Stimulated activated CD8-positive, alpha-beta memory T cell treated with anti-CD3 and anti-CD28 coated beads, Interleukin-7, amount 100 ng/mL, for 24 hours (primary cell): ENCODE measurements at regions not wholly inside any gene's neighbourhood (a gene's known extent, or its start where the extent isn't known, plus 50 kb on each side); places are given as distances from the start of the nearest gene placed in this dataset.
A peak's percentile ranks its signal among the peaks of the same experiment; 100 is the strongest.

Experiments
- DNase-seq: peaks from one replicate; pipeline ENCODE4 v3.0.0-alpha.2; 2020; ENCODE audit warnings: low read depth

DNA sequence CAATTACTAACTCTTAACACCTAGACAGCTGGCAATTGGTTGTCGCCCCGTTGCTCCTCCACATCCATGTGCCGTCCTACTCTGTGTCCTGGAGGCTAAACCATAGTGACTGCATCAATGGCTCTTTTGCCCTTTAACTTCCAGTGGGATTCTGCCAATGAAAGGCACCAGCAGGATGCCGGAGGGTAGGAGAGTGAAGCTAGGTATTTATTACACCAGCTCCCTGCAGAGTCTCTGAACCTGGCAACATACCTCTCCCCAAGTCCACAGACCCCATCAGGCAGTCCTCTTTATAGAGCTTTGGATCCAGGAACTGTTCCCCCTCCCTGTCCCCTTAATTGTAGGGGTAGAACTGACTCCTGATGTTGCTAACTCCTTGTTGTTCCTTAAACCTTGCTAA lies 426.8 kb downstream of the HNRNPD start:
- no peak for DNase-seq

DNA sequence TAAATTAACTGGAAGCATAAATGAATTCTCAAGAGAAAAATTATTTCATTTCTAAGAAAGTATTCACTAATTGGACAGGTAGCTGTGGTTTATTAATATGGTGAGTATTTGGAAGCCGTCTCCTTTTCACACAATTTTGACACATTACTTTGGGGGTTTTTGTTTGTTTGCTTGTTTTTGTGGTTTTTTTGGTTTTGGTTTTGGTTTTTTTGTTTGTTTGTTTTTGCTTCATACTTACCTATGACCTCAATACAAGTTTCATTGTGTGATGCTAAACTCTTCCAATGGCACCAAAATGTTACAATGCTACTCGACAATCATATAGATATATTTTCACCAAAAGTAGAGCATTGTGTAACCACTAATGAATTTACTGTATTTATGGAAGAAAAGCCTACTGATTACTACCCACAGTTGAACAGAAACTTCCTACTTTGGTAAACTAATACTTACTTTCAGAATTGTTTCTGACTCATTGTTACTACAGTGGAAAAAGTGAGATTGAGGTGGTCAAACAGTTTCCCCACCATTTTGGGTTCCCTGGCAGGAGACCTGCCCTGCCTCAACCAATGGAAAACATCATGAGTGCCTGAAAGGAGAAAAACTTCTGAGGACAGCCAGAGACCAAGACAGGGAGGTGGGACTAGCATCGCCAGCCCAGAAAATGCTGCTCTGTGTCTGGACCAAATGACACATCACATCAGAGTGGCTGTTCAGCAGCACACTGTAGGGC lies 443.1 kb downstream of the HNRNPD start:
- DNase-seq, result no peak

DNA sequence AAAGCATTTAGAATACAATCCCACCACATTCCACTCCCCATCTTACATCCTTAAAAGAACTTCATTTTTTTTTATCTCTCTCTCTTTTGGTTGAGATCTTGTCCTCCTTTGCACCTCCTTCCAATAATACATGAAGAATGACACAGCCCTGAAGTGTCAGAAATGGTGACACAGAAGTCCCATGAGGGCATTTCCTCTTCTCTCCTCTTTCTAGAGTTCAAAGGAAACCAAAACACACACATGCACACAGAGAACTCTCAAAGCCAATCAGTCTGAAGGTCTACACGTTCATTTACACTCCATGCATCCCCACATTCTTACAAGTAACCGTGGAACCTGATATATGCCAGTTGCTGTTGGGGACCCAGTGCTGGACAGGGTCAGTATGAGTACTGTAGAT lies 450.7 kb downstream of the HNRNPD start:
- DNase-seq, result no peak

DNA sequence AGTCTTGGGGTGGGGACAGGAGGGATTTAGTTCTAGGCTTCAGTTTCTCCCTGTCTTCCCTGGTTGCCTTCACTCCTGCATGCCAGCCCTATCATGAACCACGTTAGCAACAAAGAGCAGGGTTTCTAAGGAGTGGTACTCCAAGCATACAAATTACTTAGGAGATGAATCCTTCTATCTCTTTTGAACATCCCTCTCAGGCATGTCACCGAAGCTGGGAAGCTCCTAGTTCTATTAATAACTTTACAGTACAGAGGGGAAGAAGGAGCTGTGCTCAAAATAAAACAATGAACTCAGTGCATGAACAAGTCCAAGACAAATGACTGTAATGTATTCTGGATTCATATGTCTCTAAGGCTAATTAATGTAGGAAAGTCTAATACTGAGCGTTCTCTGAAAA lies 450.6 kb upstream of the RASGEF1B start:
- DNase-seq, result no peak

DNA sequence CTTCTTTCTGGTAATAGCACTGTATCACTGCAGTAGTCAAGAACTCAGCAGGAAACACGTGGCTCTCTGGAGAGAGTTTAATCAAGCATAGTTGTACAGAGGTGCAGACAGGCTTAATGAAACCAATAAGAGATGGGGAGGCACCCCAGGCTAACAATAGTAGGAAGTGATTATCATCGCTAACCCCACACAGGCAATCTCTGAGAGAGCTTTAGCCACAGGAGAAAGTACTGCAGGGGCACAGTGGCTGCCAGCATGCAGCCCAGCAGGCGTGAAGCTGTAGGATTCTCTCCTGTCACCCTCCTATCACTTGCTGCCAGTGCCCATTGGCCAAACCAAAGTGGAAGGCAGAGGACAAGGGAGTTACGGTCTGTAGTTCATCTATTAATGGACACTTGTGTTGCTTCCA lies 450.0 kb upstream of the RASGEF1B start:
- no peak for DNase-seq

DNA sequence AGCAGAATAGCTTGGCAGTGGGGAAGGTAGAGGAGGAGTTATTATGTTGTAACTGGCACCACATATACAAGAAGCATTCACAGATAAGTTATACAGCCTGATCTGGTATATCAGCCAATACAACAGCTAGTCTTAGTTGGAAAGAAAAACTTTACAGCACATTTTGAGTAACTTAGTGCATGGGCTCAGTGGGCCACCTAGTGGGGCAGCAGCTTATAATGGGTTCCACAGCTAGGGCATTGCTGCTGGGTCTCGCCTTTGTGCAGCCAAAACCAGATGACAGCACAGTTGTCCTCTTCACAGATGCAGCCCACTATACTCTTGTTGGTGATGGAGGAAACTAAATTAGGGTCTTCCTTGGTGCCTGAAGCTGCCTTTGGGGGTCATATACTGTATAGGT lies 448.1 kb upstream of the RASGEF1B start:
- DNase-seq, result no peak

DNA sequence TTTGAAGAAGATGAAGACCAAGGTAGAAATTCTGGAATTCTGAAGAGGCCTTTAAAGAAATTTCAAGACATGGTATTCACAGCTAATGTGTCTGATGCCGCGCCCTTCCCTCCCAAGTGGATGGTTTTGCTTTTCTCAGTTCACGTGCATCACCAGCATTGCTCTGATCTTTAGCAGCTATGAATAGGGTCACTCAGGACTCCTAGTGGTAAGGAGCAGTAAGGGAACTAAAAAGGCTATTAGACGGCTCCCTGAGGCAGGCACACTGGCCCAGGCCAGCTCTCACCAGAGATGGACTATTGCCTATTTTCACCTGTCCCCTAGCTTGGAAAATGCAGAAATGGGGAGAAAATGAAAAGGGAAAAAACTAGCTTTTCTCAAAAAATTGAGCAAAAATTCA lies 447.5 kb upstream of the RASGEF1B start:
- no peak for DNase-seq

DNA sequence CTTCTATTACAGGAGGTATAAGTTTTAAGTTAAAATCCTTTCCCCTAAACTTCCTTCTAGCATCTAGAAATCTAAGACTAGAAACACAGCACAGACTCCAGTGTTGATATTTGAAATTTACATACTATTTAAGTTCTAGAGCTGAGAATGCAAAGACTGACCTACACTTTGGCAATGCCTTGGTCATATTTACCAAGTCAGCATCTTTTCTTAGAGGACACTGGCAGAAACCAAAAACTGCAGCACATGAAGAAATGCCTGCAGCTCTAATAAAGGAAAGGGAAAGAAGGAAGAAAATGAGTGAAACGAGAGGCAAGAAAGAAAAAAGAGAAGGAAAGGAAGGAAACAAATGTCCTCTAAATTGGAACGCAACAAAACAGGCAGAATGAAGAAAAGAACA lies 443.7 kb upstream of the RASGEF1B start:
- no peak for DNase-seq

DNA sequence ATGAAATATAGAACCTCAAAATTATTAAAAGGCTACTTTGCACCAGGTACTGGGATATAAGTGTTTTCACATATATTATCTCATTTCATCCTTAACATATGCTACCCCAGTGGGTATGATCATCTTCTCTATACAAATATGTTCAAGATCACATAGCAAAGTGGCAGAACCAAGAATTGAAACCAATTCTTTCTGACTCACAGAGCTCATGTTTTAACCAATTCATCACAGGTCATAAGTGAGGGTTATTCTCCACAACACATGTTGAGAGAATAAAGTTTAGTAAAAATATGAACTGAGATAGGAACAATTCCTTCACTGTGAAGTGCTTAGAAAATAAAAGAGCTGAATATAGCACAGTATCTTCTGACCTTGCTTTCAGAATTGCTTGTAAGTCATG lies 442.9 kb upstream of the RASGEF1B start:
- DNase-seq, result no peak

DNA sequence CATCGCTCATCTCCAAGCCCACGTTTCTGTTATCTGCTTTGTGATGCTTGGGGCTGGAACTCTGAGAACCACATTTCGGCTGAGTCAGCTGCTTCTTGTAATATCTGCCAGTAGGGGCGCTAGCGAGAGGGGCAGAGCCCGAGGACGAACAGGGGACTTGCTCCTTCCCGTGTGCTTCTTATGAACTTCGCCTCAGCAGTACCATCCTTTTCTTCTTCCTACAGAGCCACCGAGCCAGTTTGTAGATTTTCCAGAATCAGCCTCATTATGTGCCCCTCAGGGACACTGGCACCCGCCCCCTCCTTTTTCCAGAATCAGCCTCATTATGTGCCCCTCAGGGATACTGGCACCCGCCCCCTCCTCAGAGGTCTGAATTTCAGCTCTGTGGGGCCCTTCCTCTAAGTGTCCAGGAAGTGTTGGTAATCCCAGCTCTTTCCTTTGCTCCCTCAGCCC lies 441.7 kb upstream of the RASGEF1B start:
- peak; percentile 6 for DNase-seq

DNA sequence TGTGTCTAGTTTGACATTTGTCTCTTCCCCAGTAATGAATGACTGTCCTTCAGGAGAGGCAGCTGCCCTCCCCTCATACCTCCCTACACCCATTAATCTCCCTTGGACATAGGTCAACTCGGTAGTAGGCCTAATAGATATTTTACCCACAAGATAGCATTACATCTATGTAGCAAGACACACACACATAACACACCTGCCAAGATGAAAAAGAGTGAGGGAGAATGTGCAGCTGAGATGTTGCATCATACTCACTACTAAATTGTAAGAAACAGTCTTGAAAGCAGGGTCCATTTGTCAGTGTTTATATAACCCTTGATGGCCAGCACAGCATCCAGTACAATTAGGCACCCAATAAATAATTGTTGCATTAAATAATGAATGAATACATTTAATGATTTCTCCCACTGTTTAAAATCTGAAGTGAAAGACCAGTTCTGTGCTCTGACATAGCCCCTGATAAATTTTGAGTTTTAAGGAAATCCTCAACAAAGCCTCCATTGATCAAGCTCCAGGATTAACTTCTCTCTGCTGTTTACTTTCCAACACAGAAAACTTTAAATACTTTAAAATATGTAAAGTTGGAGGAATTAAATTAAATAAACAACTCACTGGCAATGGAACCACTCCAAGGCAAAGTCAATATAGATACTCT lies 440.8 kb upstream of the RASGEF1B start:
- no peak for DNase-seq

DNA sequence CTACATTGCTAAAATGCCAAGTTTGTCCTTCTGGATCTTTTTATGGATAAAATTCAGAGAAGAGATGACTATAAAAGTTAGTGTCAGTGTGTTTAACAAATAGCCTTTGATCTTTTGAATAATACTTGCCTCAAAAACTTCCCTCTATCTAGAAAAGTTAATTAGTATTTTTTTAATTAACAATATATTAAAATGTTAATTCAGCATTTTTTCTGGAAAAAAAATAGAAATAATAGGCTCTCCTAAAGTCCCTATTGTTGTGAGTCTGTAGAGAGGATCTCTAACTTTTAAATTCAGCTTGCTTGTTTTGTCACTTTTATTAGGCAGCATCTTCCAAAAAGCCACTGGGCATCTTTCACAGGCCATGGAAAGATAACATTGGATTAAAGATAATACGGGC lies 435.2 kb upstream of the RASGEF1B start:
- no peak for DNase-seq

DNA sequence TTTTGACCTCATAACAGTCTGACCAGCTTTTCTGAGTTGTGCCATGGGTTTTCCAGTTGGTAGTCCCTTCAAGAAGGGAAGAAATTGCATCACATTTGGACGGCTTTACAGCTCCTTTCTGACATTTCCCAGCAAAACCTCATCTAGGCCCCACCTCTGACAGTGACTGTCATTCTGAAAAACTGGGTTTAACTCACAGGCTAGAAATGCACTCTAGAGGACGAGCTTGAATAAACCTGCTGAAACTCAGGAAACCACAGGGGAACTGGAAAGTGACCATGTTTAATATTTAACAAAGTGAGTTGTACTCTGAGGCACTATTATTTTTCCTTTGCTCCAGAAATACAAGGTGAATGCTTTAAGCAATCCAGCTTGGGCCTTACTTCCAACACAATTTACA lies 434.3 kb upstream of the RASGEF1B start:
- no peak for DNase-seq

DNA sequence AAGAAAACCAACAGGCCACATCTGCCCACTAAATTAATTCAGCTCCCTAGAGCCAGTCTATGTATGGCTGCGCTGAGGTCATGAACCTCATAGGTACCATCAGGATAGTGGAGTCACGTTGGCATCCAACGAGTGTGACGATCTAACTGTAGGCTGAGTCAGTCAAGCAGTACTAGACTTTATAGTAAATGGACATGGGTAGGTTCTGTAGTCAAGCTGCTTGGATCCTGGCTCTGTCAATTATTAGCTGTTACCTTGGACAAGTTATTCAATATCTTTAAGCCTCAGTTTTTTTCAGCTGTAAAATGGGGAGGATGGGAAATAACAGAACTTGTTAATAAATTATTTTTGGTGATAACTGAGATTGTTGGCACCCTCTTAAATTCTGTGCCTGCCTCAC lies 432.4 kb upstream of the RASGEF1B start:
- DNase-seq, result no peak

DNA sequence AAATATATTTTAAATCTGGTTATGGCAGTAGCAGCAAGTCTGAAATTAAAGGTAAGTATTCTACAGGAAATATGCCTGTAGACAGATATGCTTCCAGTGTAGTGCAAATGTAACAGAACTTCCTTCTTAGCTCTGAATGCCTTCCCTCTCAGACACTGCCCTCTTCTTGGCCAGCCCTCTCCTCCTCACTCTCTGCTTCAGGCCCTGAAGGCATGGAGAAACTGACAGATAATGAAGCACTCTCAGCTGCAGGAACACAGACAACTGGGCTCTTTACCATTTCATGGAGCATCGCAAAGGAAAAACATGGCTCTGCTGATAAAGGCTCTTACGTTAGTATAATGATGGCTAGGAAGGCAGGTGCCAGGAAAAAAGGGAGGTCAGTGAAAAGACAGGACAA lies 431.5 kb upstream of the RASGEF1B start:
- no peak for DNase-seq

DNA sequence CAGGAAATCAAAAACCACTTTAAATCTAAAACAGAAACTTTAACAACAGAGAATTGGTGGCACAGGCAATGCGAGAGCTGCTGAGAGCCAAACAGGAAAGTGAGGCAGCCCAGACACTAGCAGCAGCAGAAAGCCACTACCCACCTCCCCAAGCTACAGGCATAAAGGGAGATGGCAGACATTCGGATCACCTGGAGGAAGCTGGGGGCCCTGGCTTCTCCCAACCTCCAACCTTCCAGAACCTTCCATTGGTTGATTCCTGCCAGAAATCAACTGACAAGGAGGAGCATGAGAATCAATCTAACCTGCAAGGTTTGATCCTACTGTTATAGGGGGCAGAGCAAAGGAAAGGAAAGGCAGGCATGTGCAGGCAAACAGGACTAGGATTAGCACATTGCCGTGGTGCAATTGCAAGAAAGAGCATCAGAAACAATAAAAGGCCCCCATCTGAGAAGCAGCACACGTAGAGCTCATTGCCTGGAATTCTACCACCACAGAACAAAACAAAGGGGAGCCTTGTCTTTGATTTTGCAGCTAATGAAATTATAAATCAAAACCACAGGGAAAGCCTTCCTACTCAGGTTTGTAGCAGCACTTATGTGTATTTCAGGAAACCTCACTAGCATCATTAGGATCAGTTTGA lies 427.3 kb upstream of the RASGEF1B start:
- no peak for DNase-seq

DNA sequence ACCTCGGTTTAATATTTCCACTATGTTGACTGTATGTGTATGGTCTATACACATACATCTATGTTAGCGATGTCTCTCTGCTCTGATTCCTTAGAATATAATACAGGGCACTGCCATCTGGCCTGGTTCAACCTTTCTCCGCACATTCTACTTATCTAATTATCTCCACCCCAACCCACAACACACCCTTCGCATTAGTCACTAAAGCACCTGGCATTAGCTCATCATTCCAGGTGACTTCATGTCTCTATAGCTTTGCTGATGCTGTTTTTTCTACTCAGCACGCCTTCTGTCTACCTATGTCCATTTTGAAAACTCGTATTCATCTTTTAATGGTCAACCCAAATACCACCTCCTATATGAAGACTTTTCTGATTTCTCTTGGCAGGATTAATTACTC lies 425.2 kb upstream of the RASGEF1B start:
- DNase-seq, result no peak

DNA sequence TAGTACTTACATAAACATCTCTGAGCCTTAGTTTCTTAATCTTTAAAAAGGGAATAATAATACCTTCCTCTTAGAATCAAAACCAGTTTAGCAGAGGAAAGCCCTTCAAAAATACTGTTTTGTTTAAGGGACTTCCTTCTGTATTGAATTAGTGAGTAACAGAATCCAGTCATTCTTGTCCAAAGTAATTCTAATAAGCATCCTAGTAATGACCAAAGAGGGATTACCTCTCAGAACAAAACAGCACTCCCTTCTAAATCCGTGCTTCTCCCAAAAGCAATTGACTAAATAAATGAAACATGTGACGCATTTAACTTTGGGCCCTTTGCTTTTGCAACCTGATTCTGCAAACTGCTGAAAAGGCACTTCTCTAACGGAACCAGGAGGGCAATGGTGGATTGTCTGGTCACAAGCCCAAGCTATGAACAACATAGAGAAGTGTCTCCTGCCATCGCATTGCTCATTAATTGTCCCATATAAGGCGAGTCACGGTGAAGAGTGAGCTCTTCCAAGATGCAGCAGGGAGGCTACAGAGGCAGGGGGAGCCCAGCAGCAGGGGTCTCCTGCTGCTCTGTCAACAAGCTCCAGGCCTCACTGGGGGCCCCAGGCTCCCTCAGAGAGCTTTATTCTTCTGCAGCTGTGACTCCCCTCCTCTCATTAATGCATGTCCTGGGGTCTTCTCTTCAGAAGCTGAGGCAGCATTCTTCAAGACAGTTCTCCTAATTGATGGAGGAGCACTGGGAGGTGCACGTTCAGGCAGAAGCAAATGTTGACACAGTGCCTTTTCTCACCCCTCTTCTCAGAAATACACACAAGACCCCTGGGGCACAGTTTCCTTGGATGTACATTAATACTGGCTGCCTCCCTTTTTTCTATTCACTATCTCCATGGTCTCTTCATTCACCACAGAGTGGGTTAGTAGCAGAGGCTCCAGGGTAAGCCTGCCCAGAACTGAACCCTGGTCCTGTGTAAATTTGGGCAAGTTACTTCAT lies 419.6 kb upstream of the RASGEF1B start:
- no peak for DNase-seq

DNA sequence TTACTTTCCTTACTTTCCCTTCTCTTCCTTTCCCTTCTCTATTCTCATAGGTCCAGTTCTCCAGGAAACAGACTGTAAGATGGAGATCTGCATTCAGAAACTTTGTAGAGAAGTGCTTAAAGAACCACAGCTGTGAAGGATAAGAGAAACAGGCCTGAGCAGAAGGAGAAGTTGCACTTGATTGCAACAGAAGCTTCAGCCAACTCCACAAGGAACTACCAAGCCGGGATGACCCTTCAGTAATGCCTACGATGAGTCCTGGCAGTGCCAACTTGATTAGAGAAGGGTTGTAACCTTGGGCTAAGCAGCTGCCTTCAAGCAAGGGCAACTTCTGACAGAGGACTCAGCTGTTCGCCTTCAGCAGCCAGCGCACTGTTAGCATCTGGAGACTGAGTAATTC lies 413.3 kb upstream of the RASGEF1B start:
- no peak for DNase-seq

DNA sequence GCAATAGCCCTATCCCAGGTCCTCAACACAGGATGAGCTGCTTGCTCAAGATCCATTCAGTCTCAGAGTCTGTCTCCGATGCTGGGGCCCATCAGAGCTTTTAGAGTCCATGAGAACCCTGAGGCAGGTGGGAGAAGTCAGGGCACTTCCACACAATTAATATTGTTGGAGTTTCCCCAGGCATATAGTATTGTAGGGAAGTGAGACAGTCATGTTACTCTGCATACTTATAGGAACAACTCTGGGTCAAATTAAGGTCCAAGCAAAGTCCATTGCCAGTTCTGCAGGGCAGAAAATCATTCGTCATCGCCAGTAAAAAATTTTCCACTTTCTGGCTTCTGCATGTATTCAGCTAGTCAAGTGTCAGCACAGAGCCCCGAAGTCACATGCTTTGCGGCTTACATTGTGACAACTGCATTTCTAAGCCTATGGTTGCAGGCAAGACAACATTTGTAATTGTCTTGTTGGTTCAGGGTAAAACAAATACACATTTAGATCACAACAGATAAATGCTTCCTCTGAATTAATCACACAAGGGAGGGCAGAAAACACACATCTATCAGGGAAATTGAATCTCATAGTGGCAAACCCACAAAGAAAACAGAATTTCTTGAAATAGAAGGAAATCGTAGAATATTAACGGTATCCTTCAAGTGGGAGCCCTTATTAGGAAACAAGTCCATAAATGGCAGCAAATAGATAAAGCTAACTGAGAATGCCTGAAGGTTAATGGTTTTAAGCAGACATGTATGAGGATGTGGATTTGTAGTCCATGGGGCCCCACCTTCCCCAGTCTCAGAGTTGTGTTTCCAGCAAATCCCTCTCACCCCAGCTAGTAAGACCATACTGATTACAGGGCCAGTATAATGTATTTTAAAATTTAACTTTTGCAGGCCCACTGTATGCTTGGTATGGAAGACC lies 412.1 kb upstream of the RASGEF1B start:
- no peak for DNase-seq

DNA sequence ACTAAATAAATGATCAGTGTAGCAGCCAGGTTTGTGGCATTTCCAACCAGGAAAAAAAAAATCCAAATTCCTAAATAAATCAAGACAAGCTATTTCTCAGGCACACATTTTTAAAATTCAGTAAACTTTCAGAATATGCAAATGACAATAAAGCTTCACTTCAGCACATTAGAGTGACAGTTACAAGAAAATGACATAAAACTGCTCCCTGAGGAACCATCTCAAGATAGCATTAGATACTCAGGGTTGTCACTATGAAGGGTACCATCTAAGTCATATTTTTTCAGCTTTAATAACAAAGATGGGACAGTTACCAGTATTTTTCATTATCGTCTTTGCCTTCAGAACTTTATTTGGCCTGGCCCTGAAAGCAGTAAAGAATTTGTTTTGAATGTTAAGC lies 411.3 kb upstream of the RASGEF1B start:
- no peak for DNase-seq
